Naive thymus-derived CD4-positive, alpha-beta T cell (primary cell): ENCODE measurements at regions not wholly inside any gene's neighbourhood (a gene's known extent, or its start where the extent isn't known, plus 50 kb on each side); places are given as distances from the start of the nearest gene placed in this dataset.
A peak's percentile ranks its signal among the peaks of the same experiment; 100 is the strongest.
"Not testable (repeated sequence)": the region's sequence is repeated elsewhere in the genome, so short reads cannot be mapped to it uniquely, and the experiment has no call there.

Experiments
- ATAC-seq: fragments of 150-1000 bp; cut with Tn5 transposase; 2 replicates; pipeline ENCODE4 v1.10.0; 2021; ENCODE audit warnings: mild to moderate bottlenecking, moderate library complexity
- CTCF ChIA-PET: fragments of 350-600 bp; sonication (Branson Sonifier 250); formaldehyde crosslinking; loops from one replicate; lab custom pipeline; 2021; ENCODE audit warnings: antibody characterized with exemption; lab: Charles Lee
- POLR2A ChIA-PET: fragments of 350-600 bp; sonication (Branson Sonifier 250); formaldehyde crosslinking; loops from one replicate; lab custom pipeline; 2021; ENCODE audit warnings: antibody characterized with exemption, inconsistent platforms; lab: Charles Lee
- DNase-seq, 9 donors: peaks; one replicate each; pipeline versions ENCODE4 v3.0.0 to v3.0.0-alpha.2; 2020 to 2022; ENCODE audit warnings: mixed read lengths in 1 of 9
- H3K27ac ChIP-seq: one replicate; pipeline ENCODE4 v1.7.0; 2013; ENCODE audit warnings: mild to moderate bottlenecking, low read depth, low read length, moderate library complexity
- H3K27me3 ChIP-seq, 2 donors: one replicate each; pipeline ENCODE4 v1.7.0; 2013; ENCODE audit warnings: low read length in 2 of 2, mild to moderate bottlenecking in 2 of 2, moderate library complexity in 2 of 2; ENCODE audit not compliant: control insufficient read depth in 2 of 2, insufficient read depth in 2 of 2
- H3K36me3 ChIP-seq, 3 experiments: 1 replicate in 2 of 3; 2 replicates in 1 of 3; pipeline ENCODE4 v1.7.0; 2013; ENCODE audit warnings: low read length in 3 of 3, mild to moderate bottlenecking in 3 of 3, moderate library complexity in 1 of 3; ENCODE audit not compliant: insufficient read depth in 3 of 3, control insufficient read depth in 2 of 3
- H3K4me1 ChIP-seq, 2 donors: one replicate each; pipeline ENCODE4 v1.7.0; 2013; ENCODE audit warnings: low read length in 2 of 2, mild to moderate bottlenecking in 2 of 2, moderate library complexity in 1 of 2; ENCODE audit not compliant: control insufficient read depth in 2 of 2, insufficient read depth in 2 of 2
- H3K4me3 ChIP-seq: 2 replicates; pipeline ENCODE4 v1.7.0; 2013; ENCODE audit warnings: mild to moderate bottlenecking, low read length
- H3K9me3 ChIP-seq, 3 experiments: 1 replicate in 2 of 3; 2 replicates in 1 of 3; pipeline ENCODE4 v1.7.0; 2013; ENCODE audit warnings: low read length in 3 of 3; ENCODE audit not compliant: control insufficient read depth in 2 of 3
- H3K27ac Mint-ChIP-seq, 9 donors: one replicate each; pipeline ENCODE4 v1.8.0; 2020 to 2022; ENCODE audit warnings: mixed read lengths in 9 of 9, mild to moderate bottlenecking in 8 of 9, moderate library complexity in 5 of 9, inconsistent platforms in 2 of 9
- H3K27me3 Mint-ChIP-seq, 5 donors: one replicate each; pipeline ENCODE4 v1.8.0; 2021 to 2022; ENCODE audit warnings: mixed read lengths in 5 of 5, mild to moderate bottlenecking in 1 of 5
- H3K36me3 Mint-ChIP-seq, 5 donors: one replicate each; pipeline ENCODE4 v1.8.0; 2020 to 2022; ENCODE audit warnings: mixed read lengths in 5 of 5, mild to moderate bottlenecking in 3 of 5, inconsistent platforms in 1 of 5
- H3K4me1 Mint-ChIP-seq, 7 donors: one replicate each; pipeline ENCODE4 v1.8.0; 2020 to 2022; ENCODE audit warnings: mixed read lengths in 7 of 7, mild to moderate bottlenecking in 3 of 7, inconsistent platforms in 1 of 7
- H3K4me3 Mint-ChIP-seq, 10 donors: one replicate each; pipeline ENCODE4 v1.8.0; 2020 to 2022; ENCODE audit warnings: mild to moderate bottlenecking in 10 of 10, mixed read lengths in 10 of 10, moderate library complexity in 6 of 10, inconsistent platforms in 2 of 10
- H3K9me3 Mint-ChIP-seq, 11 donors: one replicate each; pipeline ENCODE4 v1.8.0; 2020 to 2022; ENCODE audit warnings: mixed read lengths in 11 of 11, mild to moderate bottlenecking in 4 of 11, inconsistent platforms in 1 of 11, moderate library complexity in 1 of 11
- intact Hi-C, 2 donors: fragments of 100-400 bp; cut with micrococcal nuclease; formaldehyde crosslinking; loops; one replicate each; pipeline ENCODE4 v1.15.1; 2023

DNA sequence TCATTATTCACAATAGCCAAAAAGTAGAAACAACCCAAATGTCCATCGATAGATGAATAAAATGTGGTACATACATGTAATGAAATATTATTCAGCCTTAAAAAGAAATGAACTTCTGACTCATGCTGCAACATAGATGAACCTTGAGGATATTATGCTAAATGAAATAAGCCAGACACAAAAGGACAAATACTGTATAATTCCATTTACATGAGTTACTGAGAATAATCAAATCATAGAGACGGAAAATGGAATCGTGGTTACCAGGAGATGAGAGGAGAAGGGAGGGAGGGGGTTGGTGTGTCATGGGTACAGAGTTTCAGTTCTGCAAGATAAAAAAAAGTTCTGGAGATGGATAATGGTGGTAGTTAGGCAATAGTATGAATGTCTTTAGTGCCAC, 184.1 kb downstream of the PSMG1 start:
- Mint-ChIP-seq H3K27me3 (peaks cover 0 to 19% (median 8%) of the 10 kb centered on the region in 5 donors), H3K4me1 (peaks cover 0 to 40% (median 10%) of the 10 kb centered on the region in 7 donors), H3K36me3 (peaks cover 0 to 1% (median 0%) of the 10 kb centered on the region in 5 donors), H3K27ac (no peak overlapping the region), H3K4me3 (no peak overlapping the region), H3K9me3 (peaks cover 0 to 2% (median 0%) of the 10 kb centered on the region in 11 donors)
- no peak overlapping the region for H3K27ac ChIP-seq
- no peak overlapping the region for H3K4me3 ChIP-seq
- no peaks in the 10 kb centered on the region for H3K4me1 ChIP-seq
- H3K36me3 ChIP-seq = no peaks in the 10 kb centered on the region
- ChIA-PET POLR2A (no interaction called here), CTCF (no interaction called here)
- H3K9me3 ChIP-seq = no peaks in the 10 kb centered on the region
- DNase-seq = no peak
- ATAC-seq = peak; percentile 35
- intact Hi-C loops = no loop called here
- H3K27me3 ChIP-seq = no peaks in the 10 kb centered on the region

DNA sequence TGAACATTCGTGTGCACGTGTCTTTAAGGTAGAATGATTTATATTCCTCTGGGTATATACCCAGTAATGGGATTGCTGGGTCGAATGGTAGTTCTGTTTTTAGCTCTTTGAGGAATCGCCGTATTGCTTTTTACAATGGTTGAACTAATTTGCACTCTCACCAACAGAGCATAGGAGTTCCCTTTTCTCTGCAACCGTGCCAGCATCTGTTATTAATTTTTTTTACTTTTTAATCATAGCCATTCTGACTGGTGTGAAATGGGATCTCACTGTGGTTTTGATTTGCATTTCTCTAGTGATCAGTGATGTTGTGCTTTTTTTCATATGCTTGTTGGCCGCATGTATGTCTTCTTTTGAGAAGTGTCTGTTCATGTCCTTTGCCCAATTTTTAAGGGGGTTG, 185.0 kb downstream of the PSMG1 start:
- ATAC-seq, H3K27ac Mint-ChIP-seq, H3K4me3 Mint-ChIP-seq, CTCF ChIA-PET, H3K36me3 ChIP-seq, H3K9me3 ChIP-seq, H3K4me1 ChIP-seq, H3K27me3 ChIP-seq, DNase-seq, H3K27ac ChIP-seq, intact Hi-C loops, H3K36me3 Mint-ChIP-seq, H3K9me3 Mint-ChIP-seq, H3K4me3 ChIP-seq, POLR2A ChIA-PET: not testable (repeated sequence)
- Mint-ChIP-seq H3K4me1 (peaks cover 0 to 31% (median 2%) of the 10 kb centered on the region in 7 donors), H3K27me3 (peaks cover 0 to 19% (median 8%) of the 10 kb centered on the region in 5 donors)

DNA sequence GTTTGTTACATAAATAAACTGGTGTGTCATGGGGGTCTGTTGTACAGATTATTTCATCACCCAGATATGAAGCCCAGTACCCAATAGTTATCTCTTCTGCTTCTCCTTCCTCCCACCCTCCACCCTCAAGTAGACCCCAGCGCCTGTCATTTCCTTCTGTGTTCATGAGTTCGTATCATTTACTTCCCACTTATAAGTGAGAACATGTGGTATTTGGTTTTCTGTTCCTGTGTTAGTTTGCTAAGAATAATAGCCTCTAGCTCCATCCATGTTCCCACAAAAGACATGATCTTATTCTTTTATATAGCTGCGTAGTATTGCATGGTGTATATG, 185.4 kb downstream of the PSMG1 start:
- H3K9me3 ChIP-seq, H3K27ac ChIP-seq, H3K4me3 Mint-ChIP-seq, intact Hi-C loops, ATAC-seq, H3K4me3 ChIP-seq, H3K36me3 Mint-ChIP-seq, CTCF ChIA-PET, H3K27me3 ChIP-seq, H3K4me1 ChIP-seq, H3K36me3 ChIP-seq, H3K27ac Mint-ChIP-seq, DNase-seq, H3K9me3 Mint-ChIP-seq, POLR2A ChIA-PET: not testable (repeated sequence)
- Mint-ChIP-seq H3K4me1 (peaks cover 0 to 29% (median 0%) of the 10 kb centered on the region in 7 donors), H3K27me3 (peaks cover 0 to 19% (median 8%) of the 10 kb centered on the region in 5 donors)

DNA sequence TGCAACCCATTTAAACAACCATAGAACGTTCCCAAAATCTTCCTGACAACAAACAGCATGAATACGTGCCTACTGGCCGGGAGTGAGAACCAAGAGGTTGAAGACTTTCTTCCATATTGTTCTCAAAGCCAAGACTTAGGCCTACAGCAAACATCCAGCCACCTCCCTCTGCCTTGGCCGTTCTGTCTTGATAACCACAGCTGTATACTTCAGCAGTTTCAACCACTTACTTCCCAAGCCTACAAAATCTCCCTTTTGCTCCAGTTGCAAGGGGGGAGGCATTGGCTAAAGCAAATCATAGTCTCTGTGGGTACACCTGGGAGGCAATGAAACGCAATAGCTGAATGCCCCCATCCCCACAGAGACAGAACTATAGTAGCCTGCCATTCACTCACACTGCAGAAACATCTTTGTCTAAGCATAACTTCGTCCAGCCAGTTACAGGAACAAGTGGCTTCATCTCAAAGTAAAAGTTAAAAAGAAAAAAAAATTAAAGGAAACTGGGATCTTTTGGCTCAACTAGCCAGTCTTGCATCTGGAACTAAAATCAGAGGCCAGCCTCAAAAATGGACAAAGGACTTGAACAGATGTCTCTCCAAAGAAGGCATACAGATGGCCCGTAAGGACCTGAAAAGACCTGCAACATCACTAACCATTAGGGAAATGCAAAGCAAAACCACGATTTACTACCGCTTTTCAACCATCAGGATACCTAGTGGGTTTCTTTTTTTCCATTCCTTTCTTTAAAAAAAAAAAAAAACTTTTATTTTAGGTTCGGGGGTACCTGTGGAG, 186.0 kb downstream of the PSMG1 start:
- ChIA-PET CTCF (no interaction called here), POLR2A (no interaction called here)
- Mint-ChIP-seq H3K9me3 (peaks cover 0 to 2% (median 0%) of the 10 kb centered on the region in 11 donors), H3K36me3 (peaks cover 0 to 1% (median 0%) of the 10 kb centered on the region in 5 donors), H3K4me1 (peaks cover 0 to 27% (median 0%) of the 10 kb centered on the region in 7 donors), H3K4me3 (no peak overlapping the region), H3K27me3 (peaks cover 0 to 19% (median 8%) of the 10 kb centered on the region in 5 donors), H3K27ac (no peak overlapping the region)
- H3K9me3 ChIP-seq = no peaks in the 10 kb centered on the region
- H3K4me3 ChIP-seq = no peak overlapping the region
- H3K36me3 ChIP-seq = no peaks in the 10 kb centered on the region
- H3K27ac ChIP-seq = no peak overlapping the region
- intact Hi-C loops = no loop called here
- ATAC-seq (no peak), DNase-seq (no peak)
- H3K4me1 ChIP-seq = no peaks in the 10 kb centered on the region
- H3K27me3 ChIP-seq = no peaks in the 10 kb centered on the region

DNA sequence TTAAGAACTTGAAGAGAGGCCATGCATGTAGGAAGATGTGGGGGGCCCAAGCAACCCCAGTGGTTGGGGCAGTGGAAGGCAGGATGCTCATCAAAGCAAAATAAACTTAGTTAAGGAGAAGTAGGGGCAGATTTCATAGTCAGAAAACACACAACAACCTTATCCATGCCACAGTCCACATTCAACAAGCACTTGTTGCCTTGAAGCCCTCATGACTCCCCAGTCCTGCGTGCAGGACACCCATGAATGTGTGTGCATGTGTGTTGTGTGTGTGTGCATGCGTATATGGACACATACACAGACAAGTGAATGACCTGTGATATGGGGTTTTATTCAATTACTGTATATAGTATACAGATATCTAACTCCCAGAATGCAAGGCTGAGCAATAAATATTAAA, 186.9 kb downstream of the PSMG1 start:
- Histone ChIP-seq H3K4me3 (no peak overlapping the region), H3K27me3 (no peaks in the 10 kb centered on the region), H3K4me1 (no peaks in the 10 kb centered on the region), H3K9me3 (no peaks in the 10 kb centered on the region), H3K27ac (no peak overlapping the region), H3K36me3 (no peaks in the 10 kb centered on the region)
- ATAC-seq (no peak), DNase-seq (no peak)
- Mint-ChIP-seq H3K27me3 (peaks cover 0 to 18% (median 10%) of the 10 kb centered on the region in 5 donors), H3K9me3 (peaks cover 0 to 2% (median 0%) of the 10 kb centered on the region in 11 donors), H3K4me1 (peaks cover 0 to 25% (median 0%) of the 10 kb centered on the region in 7 donors), H3K27ac (no peak overlapping the region), H3K4me3 (no peak overlapping the region), H3K36me3 (peaks cover 0 to 1% (median 0%) of the 10 kb centered on the region in 5 donors)
- intact Hi-C loops = no loop called here
- ChIA-PET CTCF (no interaction called here), POLR2A (no interaction called here)

DNA sequence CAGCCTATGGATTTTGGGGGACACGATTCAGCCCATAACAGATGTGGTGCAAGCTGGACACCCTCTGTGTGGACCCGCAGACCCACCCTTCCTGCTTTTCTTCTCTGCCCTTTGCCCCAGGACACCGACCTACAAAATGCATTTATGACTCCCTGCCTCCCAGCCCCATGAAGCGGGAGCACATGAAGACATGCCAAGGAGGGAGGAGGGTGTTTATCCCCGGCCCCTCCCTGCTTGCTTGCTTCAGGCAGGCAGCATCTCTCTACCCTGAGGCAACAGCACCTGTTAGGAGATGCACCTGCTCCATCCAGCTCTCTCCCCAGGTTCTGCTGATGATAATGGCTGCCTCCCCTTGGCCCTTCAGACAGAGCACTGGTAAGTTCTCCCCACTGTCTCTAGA, 187.5 kb downstream of the PSMG1 start:
- intact Hi-C loops = no loop called here
- no peaks in the 10 kb centered on the region for H3K27me3 ChIP-seq
- H3K36me3 ChIP-seq = no peaks in the 10 kb centered on the region
- POLR2A ChIA-PET = no interaction called here
- peaks cover 0 to 2% (median 0%) of the 10 kb centered on the region in 11 donors for H3K9me3 Mint-ChIP-seq
- no peak overlapping the region for H3K27ac ChIP-seq
- peaks cover 0 to 1% (median 0%) of the 10 kb centered on the region in 5 donors for H3K36me3 Mint-ChIP-seq
- H3K4me3 Mint-ChIP-seq = no peak overlapping the region
- CTCF ChIA-PET = no interaction called here
- no peak overlapping the region for H3K27ac Mint-ChIP-seq
- H3K4me1 Mint-ChIP-seq = peaks cover 0 to 20% (median 0%) of the 10 kb centered on the region in 7 donors
- H3K27me3 Mint-ChIP-seq = peaks cover 0 to 19% (median 7%) of the 10 kb centered on the region in 5 donors
- no peaks in the 10 kb centered on the region for H3K4me1 ChIP-seq
- ATAC-seq (no peak), DNase-seq (no peak)
- H3K9me3 ChIP-seq = no peaks in the 10 kb centered on the region
- H3K4me3 ChIP-seq = no peak overlapping the region
